Duodenal mucosa (tissue), 2 donors: ENCODE measurements at regions not wholly inside any gene's neighbourhood (a gene's known extent, or its start where the extent isn't known, plus 50 kb on each side); places are given as distances from the start of the nearest gene placed in this dataset.

Source experiments
- H3K27ac ChIP-seq: one replicate; pipeline ENCODE4 v1.7.0; 2013; ENCODE audit warnings: low read depth, low read length
- H3K27me3 ChIP-seq, 2 donors: one replicate each; pipeline ENCODE4 v1.7.0; 2013; ENCODE audit warnings: low read length in 2 of 2, control low read depth in 1 of 2; ENCODE audit not compliant: insufficient read depth in 2 of 2, control insufficient read depth in 1 of 2
- H3K36me3 ChIP-seq, 2 donors: one replicate each; pipeline ENCODE4 v1.7.0; 2013; ENCODE audit warnings: low read length in 2 of 2, control low read depth in 1 of 2; ENCODE audit not compliant: insufficient read depth in 2 of 2, control insufficient read depth in 1 of 2
- H3K4me1 ChIP-seq, 2 donors: one replicate each; pipeline ENCODE4 v1.7.0; 2013; ENCODE audit warnings: low read length in 2 of 2, control low read depth in 1 of 2; ENCODE audit not compliant: insufficient read depth in 2 of 2, control insufficient read depth in 1 of 2
- H3K4me3 ChIP-seq, 2 donors: one replicate each; pipeline ENCODE4 v1.7.0; 2013; ENCODE audit warnings: low read length in 2 of 2, low read depth in 1 of 2
- H3K9ac ChIP-seq, 2 donors: one replicate each; pipeline ENCODE4 v1.7.0; 2013; ENCODE audit warnings: low read length in 2 of 2, low read depth in 1 of 2
- H3K9me3 ChIP-seq, 2 donors: one replicate each; pipeline ENCODE4 v1.7.0; 2013; ENCODE audit warnings: low read length in 2 of 2, control low read depth in 1 of 2; ENCODE audit not compliant: control insufficient read depth in 1 of 2

DNA sequence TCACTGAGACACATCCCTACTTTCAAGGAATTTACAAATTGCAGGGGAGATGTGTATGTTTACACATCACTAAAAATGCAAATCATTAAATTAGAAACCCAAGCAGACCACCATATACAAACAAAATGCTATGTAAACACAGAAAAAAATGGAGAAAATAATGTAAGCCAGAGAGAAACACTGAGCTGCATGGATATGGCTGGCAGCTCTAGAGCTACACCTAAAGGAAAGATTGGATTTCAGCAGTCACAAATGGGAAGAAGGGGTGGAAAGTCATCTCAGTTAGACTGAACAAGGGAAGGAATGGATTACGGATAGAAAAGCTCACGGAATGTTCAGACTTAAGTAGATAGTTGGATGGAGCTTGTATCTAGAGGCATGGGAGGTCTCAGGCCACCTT lies 186.3 kb downstream of the MOSPD2 start:
- Histone ChIP-seq H3K9me3 (no peaks in the 10 kb centered on the region), H3K27ac (no peak overlapping the region), H3K27me3 (no peaks in the 10 kb centered on the region), H3K9ac (no peak overlapping the region), H3K36me3 (no peaks in the 10 kb centered on the region), H3K4me1 (no peaks in the 10 kb centered on the region), H3K4me3 (no peak overlapping the region)

DNA sequence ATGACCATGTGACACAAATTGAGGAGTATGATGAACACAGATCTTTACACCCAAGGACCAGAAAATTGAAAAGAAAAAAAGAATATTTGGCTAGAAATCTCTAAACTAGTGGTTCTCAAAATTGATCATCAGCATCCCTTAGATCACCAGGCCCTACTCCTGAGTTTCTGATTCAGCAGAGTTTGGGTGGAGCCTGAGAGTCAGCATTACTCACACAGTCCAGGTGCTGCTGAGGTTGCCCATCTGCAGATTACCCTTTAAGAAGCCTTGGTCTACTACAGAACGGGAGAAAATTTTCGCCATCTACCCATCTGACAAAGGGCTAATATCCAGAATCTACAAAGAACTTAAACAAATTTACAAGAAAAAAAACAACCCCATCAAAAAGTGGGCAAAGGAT lies 182.8 kb downstream of the MOSPD2 start:
- Histone ChIP-seq H3K9ac (no peak overlapping the region), H3K4me3 (no peak overlapping the region), H3K27me3 (no peaks in the 10 kb centered on the region), H3K9me3 (no peaks in the 10 kb centered on the region), H3K27ac (no peak overlapping the region), H3K4me1 (no peaks in the 10 kb centered on the region), H3K36me3 (no peaks in the 10 kb centered on the region)

DNA sequence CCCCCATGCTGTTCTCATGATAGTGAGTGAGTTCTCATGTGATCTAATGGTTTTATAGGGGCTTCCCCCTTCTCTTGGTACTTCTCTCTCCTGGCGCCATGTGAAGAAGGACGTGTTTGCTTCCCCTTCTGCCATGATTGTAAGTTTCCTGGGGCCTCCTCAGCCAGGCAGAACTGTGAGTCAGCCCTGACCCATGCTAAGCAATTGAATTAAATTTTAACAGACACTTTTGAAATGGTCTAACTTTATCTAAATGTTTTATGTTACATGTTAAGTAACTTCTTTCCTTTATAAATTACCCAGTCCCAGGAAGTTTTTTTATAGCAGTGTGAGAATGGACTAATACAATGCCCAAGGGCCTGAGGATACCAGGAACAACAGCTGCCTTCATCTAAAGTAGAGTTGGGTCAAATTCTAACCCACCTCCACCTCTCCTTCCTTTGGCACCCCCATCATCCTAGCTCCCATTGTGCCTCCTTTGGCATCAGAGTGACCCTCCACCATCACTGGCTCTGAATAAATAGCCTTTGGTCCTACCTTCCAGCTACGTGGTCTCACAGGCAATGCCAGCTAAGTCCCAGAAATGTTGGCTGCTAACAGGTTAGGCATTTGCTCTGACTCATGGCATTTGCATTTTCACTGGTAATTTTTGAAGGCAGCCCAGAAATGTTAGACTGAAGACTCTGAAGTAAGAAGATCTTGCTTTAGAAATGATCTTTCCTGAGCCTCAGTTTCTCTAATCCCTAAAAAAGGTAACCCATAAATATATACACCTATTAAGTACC lies 182.1 kb downstream of the MOSPD2 start:
- H3K36me3 ChIP-seq, result no peaks in the 10 kb centered on the region
- H3K27me3 ChIP-seq, result no peaks in the 10 kb centered on the region
- no peak overlapping the region for H3K27ac ChIP-seq
- H3K9ac ChIP-seq, result no peak overlapping the region
- no peaks in the 10 kb centered on the region for H3K4me1 ChIP-seq
- no peaks in the 10 kb centered on the region for H3K9me3 ChIP-seq
- no peak overlapping the region for H3K4me3 ChIP-seq

DNA sequence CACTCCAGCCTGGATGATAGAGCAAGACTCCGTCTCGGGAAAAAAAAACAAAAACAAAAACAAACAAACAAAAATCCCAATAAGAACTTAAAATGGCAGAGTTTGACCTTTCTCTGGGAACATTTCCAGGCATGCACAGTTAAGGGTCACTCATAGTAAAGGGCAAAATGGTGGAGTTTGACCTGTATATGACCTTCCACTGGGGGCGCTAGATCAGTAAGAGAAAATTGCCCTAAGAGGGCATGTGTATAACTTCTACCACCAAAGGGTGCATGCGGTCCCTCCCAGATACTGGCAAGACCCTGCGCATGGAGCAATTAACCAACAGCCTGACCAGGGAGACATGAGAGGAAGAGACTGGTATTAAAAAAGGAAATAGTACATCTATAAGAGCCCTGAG lies 177.2 kb downstream of the MOSPD2 start:
- H3K4me1 ChIP-seq, result no peaks in the 10 kb centered on the region
- H3K4me3 ChIP-seq, result no peak overlapping the region
- H3K9ac ChIP-seq, result no peak overlapping the region
- H3K27ac ChIP-seq, result no peak overlapping the region
- no peaks in the 10 kb centered on the region for H3K36me3 ChIP-seq
- H3K9me3 ChIP-seq, result no peaks in the 10 kb centered on the region
- H3K27me3 ChIP-seq, result no peaks in the 10 kb centered on the region

DNA sequence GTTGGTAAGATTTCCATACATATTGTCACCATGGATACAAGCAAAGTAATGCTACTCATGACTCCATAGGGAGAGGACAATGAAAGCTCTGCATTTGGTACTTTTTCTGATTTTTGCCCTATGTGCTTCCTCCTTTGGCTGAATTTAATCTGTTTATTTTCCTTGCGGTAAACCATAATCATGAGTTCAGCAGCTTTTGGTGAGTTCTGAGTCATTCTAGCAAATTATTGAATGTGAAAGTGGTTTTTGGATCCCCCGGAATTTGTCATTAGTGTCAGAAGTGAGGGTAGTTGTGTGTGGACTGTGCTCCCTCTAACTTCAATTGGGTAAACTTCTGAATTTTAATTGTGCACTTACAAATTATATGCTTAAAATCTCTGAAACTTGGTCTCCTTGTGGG lies 170.3 kb downstream of the MOSPD2 start:
- Histone ChIP-seq H3K4me1 (no peaks in the 10 kb centered on the region), H3K27me3 (no peaks in the 10 kb centered on the region), H3K27ac (no peak overlapping the region), H3K9me3 (no peaks in the 10 kb centered on the region), H3K9ac (no peak overlapping the region), H3K36me3 (no peaks in the 10 kb centered on the region), H3K4me3 (no peak overlapping the region)

DNA sequence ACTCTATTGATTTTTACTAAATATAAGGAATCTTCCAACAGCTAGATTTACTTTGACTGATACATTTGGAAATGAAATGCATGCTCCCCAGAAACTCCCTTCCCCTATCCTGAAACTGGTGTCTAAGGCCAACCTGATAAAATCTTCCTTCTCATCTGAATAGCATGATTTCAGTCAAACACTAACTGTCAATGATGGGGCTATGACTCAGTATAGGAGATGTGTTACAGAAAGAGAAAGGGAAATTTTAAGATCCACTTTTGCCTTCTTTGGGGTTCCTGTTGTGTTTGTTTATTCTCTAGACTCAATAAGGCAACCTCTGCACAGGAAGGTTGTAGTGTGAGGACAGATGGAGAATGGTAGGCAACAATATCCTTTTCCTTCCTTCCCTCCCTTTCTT lies 160.7 kb downstream of the MOSPD2 start:
- Histone ChIP-seq H3K4me3 (no peak overlapping the region), H3K27ac (no peak overlapping the region), H3K4me1 (no peaks in the 10 kb centered on the region), H3K9me3 (no peaks in the 10 kb centered on the region), H3K27me3 (no peaks in the 10 kb centered on the region), H3K36me3 (no peaks in the 10 kb centered on the region), H3K9ac (no peak overlapping the region)

DNA sequence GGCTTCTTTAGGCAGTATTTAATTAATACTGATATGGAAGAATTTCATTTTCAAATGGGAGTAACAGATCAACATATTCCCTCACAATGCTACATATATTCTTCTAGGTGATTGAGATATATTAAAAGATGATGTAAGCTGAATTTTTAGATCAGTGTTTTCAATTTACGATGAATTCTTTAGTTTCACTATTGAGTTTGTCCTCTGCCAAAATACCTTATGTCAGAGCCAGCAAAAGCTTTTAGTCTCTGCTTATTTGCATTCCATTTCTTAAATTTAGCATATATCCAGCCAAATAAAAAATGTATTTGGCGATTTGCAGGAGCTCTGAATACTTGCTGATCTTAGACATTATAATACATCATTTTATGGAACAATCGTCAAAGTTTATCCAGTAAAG lies 144.3 kb downstream of the MOSPD2 start:
- no peaks in the 10 kb centered on the region for H3K9me3 ChIP-seq
- H3K4me3 ChIP-seq, result no peak overlapping the region
- no peaks in the 10 kb centered on the region for H3K27me3 ChIP-seq
- H3K9ac ChIP-seq, result no peak overlapping the region
- H3K4me1 ChIP-seq, result no peaks in the 10 kb centered on the region
- no peak overlapping the region for H3K27ac ChIP-seq
- no peaks in the 10 kb centered on the region for H3K36me3 ChIP-seq

DNA sequence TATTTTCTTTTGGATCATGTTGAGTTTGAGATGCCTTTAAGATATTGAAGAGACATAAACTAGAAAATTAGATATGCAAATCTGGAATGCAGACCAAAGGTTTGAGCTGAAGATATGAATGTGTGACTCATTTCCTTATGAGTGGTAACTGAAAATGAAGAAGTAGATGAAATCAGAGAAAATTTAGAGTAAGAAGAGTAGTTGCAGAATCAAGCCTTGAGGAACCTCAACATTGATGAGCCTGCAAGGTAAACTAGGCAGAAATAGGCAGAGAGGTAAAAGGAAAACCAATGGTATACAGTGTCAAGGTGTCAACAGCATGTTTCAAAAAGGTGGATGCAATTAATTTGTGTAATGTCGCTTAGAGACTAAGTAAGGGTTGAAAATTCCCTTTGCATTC lies 142.8 kb downstream of the MOSPD2 start:
- Histone ChIP-seq H3K4me1 (no peaks in the 10 kb centered on the region), H3K27me3 (no peaks in the 10 kb centered on the region), H3K4me3 (no peak overlapping the region), H3K9me3 (no peaks in the 10 kb centered on the region), H3K27ac (no peak overlapping the region), H3K36me3 (no peaks in the 10 kb centered on the region), H3K9ac (no peak overlapping the region)

DNA sequence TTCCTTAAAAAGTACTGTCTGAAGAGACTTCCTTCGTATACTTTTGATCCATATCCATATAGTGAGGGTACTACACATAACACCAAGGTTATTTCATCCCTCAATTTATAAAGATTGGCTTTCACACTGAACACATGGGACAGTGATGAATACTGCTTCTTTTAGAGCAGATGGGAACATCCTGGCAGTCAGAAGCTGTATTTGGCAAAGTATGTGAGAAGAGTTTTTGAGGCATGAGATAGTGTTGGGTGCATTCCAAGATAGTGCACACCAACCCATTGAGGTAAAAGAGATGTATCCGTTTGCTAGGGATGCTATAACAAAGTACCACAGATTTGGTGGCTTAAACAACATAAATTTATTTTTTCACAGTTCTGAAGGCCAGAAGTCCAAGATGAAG lies 141.1 kb downstream of the MOSPD2 start:
- no peaks in the 10 kb centered on the region for H3K4me1 ChIP-seq
- H3K9ac ChIP-seq, result no peak overlapping the region
- no peaks in the 10 kb centered on the region for H3K9me3 ChIP-seq
- H3K4me3 ChIP-seq, result no peak overlapping the region
- H3K36me3 ChIP-seq, result no peaks in the 10 kb centered on the region
- no peak overlapping the region for H3K27ac ChIP-seq
- H3K27me3 ChIP-seq, result no peaks in the 10 kb centered on the region

DNA sequence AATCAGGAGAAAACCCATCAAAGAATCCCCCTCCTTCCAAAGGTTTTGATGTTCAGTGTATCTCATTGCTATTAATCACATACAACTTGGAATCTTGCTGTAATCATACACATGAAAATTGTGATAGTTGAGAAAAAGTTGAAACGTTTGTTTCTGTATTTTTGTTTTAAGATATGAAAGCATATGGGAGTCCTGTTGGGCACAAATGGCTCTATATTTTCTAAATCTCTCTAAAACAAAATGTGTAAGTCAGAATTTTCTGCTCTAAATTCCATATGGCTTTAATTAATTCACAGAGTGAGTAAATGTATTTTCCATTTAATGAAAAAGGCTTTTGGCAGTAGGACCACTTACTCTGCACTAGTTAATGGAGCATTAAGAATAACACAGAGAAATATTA lies 140.2 kb downstream of the MOSPD2 start:
- H3K4me3 ChIP-seq, result no peak overlapping the region
- H3K36me3 ChIP-seq, result no peaks in the 10 kb centered on the region
- H3K9me3 ChIP-seq, result no peaks in the 10 kb centered on the region
- H3K4me1 ChIP-seq, result no peaks in the 10 kb centered on the region
- H3K9ac ChIP-seq, result no peak overlapping the region
- no peaks in the 10 kb centered on the region for H3K27me3 ChIP-seq
- H3K27ac ChIP-seq, result no peak overlapping the region

DNA sequence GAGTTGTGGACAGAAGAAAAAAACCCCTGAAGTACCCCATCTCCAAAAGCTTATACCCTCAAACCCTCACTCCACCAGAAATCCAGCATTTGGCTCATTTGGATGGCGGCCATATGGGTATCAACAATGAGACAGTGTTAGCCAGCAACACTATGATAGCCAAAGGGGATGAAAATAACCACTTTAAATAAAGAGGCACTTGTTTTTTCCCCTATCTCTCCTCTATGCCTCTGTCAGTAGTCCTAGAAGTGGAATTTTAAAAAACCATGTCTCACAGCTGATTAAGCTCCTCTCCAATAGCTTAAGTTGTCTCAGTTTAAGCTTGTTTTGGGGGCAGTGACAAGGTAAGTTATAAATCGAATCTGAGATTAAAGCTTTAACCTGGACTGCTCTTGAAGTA lies 124.0 kb downstream of the MOSPD2 start:
- H3K9me3 ChIP-seq, result no peaks in the 10 kb centered on the region
- H3K4me1 ChIP-seq, result no peaks in the 10 kb centered on the region
- H3K9ac ChIP-seq, result no peak overlapping the region
- H3K36me3 ChIP-seq, result no peaks in the 10 kb centered on the region
- no peak overlapping the region for H3K27ac ChIP-seq
- no peaks in the 10 kb centered on the region for H3K27me3 ChIP-seq
- no peak overlapping the region for H3K4me3 ChIP-seq
